ENCODE measurements at regions not wholly inside any gene's neighbourhood (a gene's known extent, or its start where the extent isn't known, plus 50 kb on each side); places are given as distances from the start of the nearest gene placed in this dataset.

GRCh38 chr14:58825606-58826005 lies 187.8 kb downstream of the DACT1 start:
- Histone ChIP-seq H4K20me1 (ENCODE audit: low read depth) (no peaks in the 10 kb centered on the region), H3K79me2 (ENCODE audit: low read depth) (no peaks in the 10 kb centered on the region), H3K4me1 (no peaks in the 10 kb centered on the region), H3K36me3 (no peaks in the 10 kb centered on the region), H2AFZ (replicated peaks) (no peak overlapping the region), H3F3A (ENCODE audit: low read depth) (no peaks in the 10 kb centered on the region), H3K27me3 (no peaks in the 10 kb centered on the region), H3K4me2 (no peak overlapping the region), H3K27ac (no peak overlapping the region), H3K4me3 (no peak overlapping the region), H3K9ac (no peak overlapping the region), H3K9me3 (ENCODE audit: low read depth) (no peaks in the 10 kb centered on the region)
- Mint-ChIP-seq H3K4me1 (peaks cover 4% of the 10 kb centered on the region), H3K9me3 (peaks cover 14% of the 10 kb centered on the region), H3K36me3 (no peaks in the 10 kb centered on the region), H3K4me3 (no peak overlapping the region), H3K27me3 (ENCODE audit: insufficient read depth, low read depth) (peaks cover 6% of the 10 kb centered on the region), H3K27ac (no peak overlapping the region)
- no peak for DNase-seq (ENCODE audit: low spot score)
- TF ChIP-seq, protein P1, sequence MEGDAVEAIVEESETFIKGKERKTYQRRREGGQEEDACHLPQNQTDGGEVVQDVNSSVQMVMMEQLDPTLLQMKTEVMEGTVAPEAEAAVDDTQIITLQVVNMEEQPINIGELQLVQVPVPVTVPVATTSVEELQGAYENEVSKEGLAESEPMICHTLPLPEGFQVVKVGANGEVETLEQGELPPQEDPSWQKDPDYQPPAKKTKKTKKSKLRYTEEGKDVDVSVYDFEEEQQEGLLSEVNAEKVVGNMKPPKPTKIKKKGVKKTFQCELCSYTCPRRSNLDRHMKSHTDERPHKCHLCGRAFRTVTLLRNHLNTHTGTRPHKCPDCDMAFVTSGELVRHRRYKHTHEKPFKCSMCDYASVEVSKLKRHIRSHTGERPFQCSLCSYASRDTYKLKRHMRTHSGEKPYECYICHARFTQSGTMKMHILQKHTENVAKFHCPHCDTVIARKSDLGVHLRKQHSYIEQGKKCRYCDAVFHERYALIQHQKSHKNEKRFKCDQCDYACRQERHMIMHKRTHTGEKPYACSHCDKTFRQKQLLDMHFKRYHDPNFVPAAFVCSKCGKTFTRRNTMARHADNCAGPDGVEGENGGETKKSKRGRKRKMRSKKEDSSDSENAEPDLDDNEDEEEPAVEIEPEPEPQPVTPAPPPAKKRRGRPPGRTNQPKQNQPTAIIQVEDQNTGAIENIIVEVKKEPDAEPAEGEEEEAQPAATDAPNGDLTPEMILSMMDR (IDR thresholded peaks at IDR 0.05), result no peak
- no peak for TF ChIP-seq EZH2phosphoT487 (IDR thresholded peaks at IDR 0.05)
- no peak for TF ChIP-seq EZH2 (IDR thresholded peaks at IDR 0.05)

DNA sequence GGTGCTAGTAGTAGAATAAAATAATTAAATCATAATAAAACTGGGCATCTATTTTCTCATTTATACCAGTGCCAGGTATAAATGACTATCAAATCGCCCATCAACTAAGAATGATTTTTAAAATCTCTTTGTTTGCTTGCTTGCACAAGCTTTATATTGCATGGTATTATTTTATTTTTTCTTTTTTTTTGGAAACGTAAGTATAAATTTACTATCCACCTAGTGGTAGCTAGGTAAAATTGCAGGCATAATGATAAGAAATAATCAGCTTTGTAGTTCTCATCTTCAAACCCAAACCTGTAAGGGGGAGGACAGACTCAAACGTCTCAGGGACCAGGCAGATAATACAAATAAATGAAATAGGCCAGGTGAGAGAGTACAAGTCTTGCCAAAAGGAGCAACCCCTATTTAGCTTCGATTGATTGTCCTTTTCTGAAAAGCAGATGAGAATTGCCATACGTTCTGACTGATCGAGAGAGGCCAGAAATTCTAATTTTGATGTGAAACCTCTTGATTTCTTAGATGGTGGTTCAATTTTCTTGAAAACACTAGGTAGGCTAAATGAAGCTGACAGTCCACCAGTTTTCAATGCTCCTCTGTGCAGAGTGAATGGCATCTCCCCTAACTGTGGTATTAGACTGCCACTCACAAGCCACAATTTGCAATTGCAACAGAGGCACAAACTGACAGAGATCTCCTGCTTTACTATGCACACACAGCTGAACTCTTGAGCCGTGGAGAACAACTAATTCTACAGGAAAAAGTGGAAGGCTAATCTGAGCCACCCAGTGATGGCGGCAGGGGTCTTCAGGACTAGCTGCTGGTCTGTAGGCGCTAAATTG lies 189.3 kb downstream of the DACT1 start:
- H3F3A ChIP-seq (ENCODE audit: low read depth), result no peaks in the 10 kb centered on the region
- H3K4me3 ChIP-seq, result no peak overlapping the region
- H3K27ac ChIP-seq, result no peak overlapping the region

GRCh38 chr14:58828298-58828697 lies 190.5 kb downstream of the DACT1 start:
- Histone ChIP-seq H3K4me1 (no peaks in the 10 kb centered on the region), H3K9me3 (ENCODE audit: low read depth) (no peaks in the 10 kb centered on the region), H3K79me2 (ENCODE audit: low read depth) (no peaks in the 10 kb centered on the region), H3K27me3 (no peaks in the 10 kb centered on the region), H3F3A (ENCODE audit: low read depth) (no peaks in the 10 kb centered on the region), H2AFZ (replicated peaks) (no peak overlapping the region), H3K4me2 (no peak overlapping the region), H3K36me3 (no peaks in the 10 kb centered on the region), H4K20me1 (ENCODE audit: low read depth) (no peaks in the 10 kb centered on the region), H3K9ac (no peak overlapping the region), H3K27ac (no peak overlapping the region), H3K4me3 (no peak overlapping the region)
- Mint-ChIP-seq H3K4me1 (peaks cover 4% of the 10 kb centered on the region), H3K36me3 (no peaks in the 10 kb centered on the region), H3K27me3 (ENCODE audit: insufficient read depth, low read depth) (peaks cover 6% of the 10 kb centered on the region), H3K27ac (no peak overlapping the region), H3K4me3 (no peak overlapping the region), H3K9me3 (peaks cover 14% of the 10 kb centered on the region)
- TF ChIP-seq EZH2 (IDR thresholded peaks at IDR 0.05) (no peak), EZH2phosphoT487 (IDR thresholded peaks at IDR 0.05) (no peak)
- TF ChIP-seq, protein P1 (IDR thresholded peaks at IDR 0.05), result no peak
- no peak for DNase-seq (ENCODE audit: low spot score)

More for the DNA sequence above, 189.3 kb downstream of the DACT1 start:
- H3K4me3 Mint-ChIP-seq, result no peak overlapping the region
- peaks cover 6% of the 10 kb centered on the region for H3K27me3 Mint-ChIP-seq (ENCODE audit: insufficient read depth, low read depth)
- Histone ChIP-seq H3K4me1 (no peaks in the 10 kb centered on the region), H3K79me2 (ENCODE audit: low read depth) (no peaks in the 10 kb centered on the region), H4K20me1 (ENCODE audit: low read depth) (no peaks in the 10 kb centered on the region), H3K9ac (no peak overlapping the region), H3K36me3 (no peaks in the 10 kb centered on the region), H3K9me3 (ENCODE audit: low read depth) (no peaks in the 10 kb centered on the region), H3K4me2 (no peak overlapping the region), H2AFZ (replicated peaks) (no peak overlapping the region), H3K27me3 (no peaks in the 10 kb centered on the region)
- peaks cover 14% of the 10 kb centered on the region for H3K9me3 Mint-ChIP-seq
- no peak overlapping the region for H3K27ac Mint-ChIP-seq
- H3K36me3 Mint-ChIP-seq, result no peaks in the 10 kb centered on the region
- DNase-seq (ENCODE audit: low spot score), result no peak
- H3K4me1 Mint-ChIP-seq, result peaks cover 4% of the 10 kb centered on the region
- TF ChIP-seq EZH2phosphoT487 (IDR thresholded peaks at IDR 0.05), result no peak
- TF ChIP-seq EZH2 (IDR thresholded peaks at IDR 0.05), result no peak
- TF ChIP-seq, protein P1 (IDR thresholded peaks at IDR 0.05), result peak; percentile 56

All from neural progenitor cell (in vitro differentiated cells).